ENCODE measurements at regions not wholly inside any gene's neighbourhood (a gene's known extent, or its start where the extent isn't known, plus 50 kb on each side); places are given as distances from the start of the nearest gene placed in this dataset.

GRCh38 chr1:243962541-243962940 is 88.5 kb upstream of the ZBTB18 start:
- TF ChIP-seq, protein P1, sequence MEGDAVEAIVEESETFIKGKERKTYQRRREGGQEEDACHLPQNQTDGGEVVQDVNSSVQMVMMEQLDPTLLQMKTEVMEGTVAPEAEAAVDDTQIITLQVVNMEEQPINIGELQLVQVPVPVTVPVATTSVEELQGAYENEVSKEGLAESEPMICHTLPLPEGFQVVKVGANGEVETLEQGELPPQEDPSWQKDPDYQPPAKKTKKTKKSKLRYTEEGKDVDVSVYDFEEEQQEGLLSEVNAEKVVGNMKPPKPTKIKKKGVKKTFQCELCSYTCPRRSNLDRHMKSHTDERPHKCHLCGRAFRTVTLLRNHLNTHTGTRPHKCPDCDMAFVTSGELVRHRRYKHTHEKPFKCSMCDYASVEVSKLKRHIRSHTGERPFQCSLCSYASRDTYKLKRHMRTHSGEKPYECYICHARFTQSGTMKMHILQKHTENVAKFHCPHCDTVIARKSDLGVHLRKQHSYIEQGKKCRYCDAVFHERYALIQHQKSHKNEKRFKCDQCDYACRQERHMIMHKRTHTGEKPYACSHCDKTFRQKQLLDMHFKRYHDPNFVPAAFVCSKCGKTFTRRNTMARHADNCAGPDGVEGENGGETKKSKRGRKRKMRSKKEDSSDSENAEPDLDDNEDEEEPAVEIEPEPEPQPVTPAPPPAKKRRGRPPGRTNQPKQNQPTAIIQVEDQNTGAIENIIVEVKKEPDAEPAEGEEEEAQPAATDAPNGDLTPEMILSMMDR (IDR thresholded peaks at IDR 0.05) = no peak
- no peak for TF ChIP-seq POLR2A (IDR thresholded peaks at IDR 0.05)
